ENCODE measurements at regions not wholly inside any gene's neighbourhood (a gene's known extent, or its start where the extent isn't known, plus 50 kb on each side); places are given as distances from the start of the nearest gene placed in this dataset.
"Not testable (repeated sequence)": the region's sequence is repeated elsewhere in the genome, so short reads cannot be mapped to it uniquely, and the experiment has no call there.

- not testable (repeated sequence) for TF ChIP-seq POLR2A (IDR thresholded peaks at IDR 0.05; ENCODE audit: low read depth, low read length); POU2F2 (IDR thresholded peaks at IDR 0.05; ENCODE audit: low read depth, low read length); POLR2AphosphoS5 (IDR thresholded peaks at IDR 0.05; ENCODE audit: low read depth, low read length); SPI1 (IDR thresholded peaks at IDR 0.05; ENCODE audit: low read depth, low read length); TAF1 (IDR thresholded peaks at IDR 0.05; ENCODE audit: low read depth, low read length); PAX5 (IDR thresholded peaks at IDR 0.05; ENCODE audit: insufficient read depth, low read length, severe bottlenecking)
Measured at GRCh38 chr10:47690304-47690703, 73.1 kb downstream of the SYT15B start.

All from GM12891 (cell line).